Tibial nerve (tissue), 4 donors: ENCODE measurements at regions not wholly inside any gene's neighbourhood (a gene's known extent, or its start where the extent isn't known, plus 50 kb on each side); places are given as distances from the start of the nearest gene placed in this dataset.

ENCODE experiments used
- DNase-seq, 2 donors: peaks; one replicate each; pipeline ENCODE4 v3.0.0-alpha.2; 2019; ENCODE audit warnings: low spot score in 2 of 2
- H3K27ac ChIP-seq, 4 donors: fragments of 200-600 bp; sonication (generic) in 3 of 4; one replicate each; pipeline ENCODE4 v1.5.1; 2017 to 2019; ENCODE audit warnings: mild to moderate bottlenecking in 1 of 4
- H3K27me3 ChIP-seq, 2 donors: fragments of 200-600 bp; sonication (generic) in 1 of 2; one replicate each; pipeline versions ENCODE4 v1.5.1 to v1.6.0; 2017 to 2019
- H3K36me3 ChIP-seq, 3 donors: fragments of 200-600 bp; sonication (generic); one replicate each; pipeline ENCODE4 v1.5.1; 2018 to 2019
- H3K4me1 ChIP-seq, 4 donors: fragments of 200-600 bp; sonication (generic) in 3 of 4; one replicate each; pipeline ENCODE4 v1.5.1; 2017 to 2019
- H3K4me3 ChIP-seq, 4 donors: fragments of 200-600 bp; sonication (generic) in 3 of 4; one replicate each; pipeline ENCODE4 v1.5.1; 2017 to 2019; ENCODE audit warnings: mild to moderate bottlenecking in 1 of 4, moderate library complexity in 1 of 4
- H3K9me3 ChIP-seq, 4 donors: fragments of 200-600 bp; sonication (generic) in 3 of 4; one replicate each; pipeline ENCODE4 v1.5.1; 2017 to 2019
- CTCF ChIP-seq, 5 experiments: fragments of 200-600 bp in 3 of 5; fragments of 450-650 bp in 2 of 5; sonication (generic) in 3 of 5; IDR thresholded peaks; one replicate each; pipeline ENCODE4 v1.5.1; 2016 to 2019; ENCODE audit warnings: antibody characterized with exemption in 5 of 5, mild to moderate bottlenecking in 3 of 5, moderate library complexity in 2 of 5
- EP300 ChIP-seq, 2 donors: sonication (generic); formaldehyde crosslinking; IDR thresholded peaks; one replicate each; pipeline ENCODE4 v1.6.1; 2017; ENCODE audit warnings: antibody characterized with exemption in 2 of 2, mild to moderate bottlenecking in 1 of 2
- POLR2A ChIP-seq, 2 donors: fragments of 450-650 bp; IDR thresholded peaks; one replicate each; pipeline ENCODE4 v1.6.1; 2017; ENCODE audit warnings: antibody characterized with exemption in 2 of 2, mild to moderate bottlenecking in 2 of 2, moderate library complexity in 2 of 2
- WGBS, 2 donors: methylation state at CpG; one replicate each; pipeline ENCODE4 v1.1.5; 2018; 5-methylcytosine and 5-hydroxymethylcytosine counted together

- Histone ChIP-seq H3K27ac (no peak overlapping the region), H3K4me3 (no peak overlapping the region), H3K4me1 (peaks cover 0 to 4% (median 0%) of the 10 kb centered on the region in 4 donors), H3K36me3 (no peaks in the 10 kb centered on the region), H3K27me3 (no peaks in the 10 kb centered on the region), H3K9me3 (no peaks in the 10 kb centered on the region)
- no peak for DNase-seq
- TF ChIP-seq CTCF (IDR thresholded peaks at IDR 0.05) (no peak), EP300 (IDR thresholded peaks at IDR 0.05) (no peak), POLR2A (IDR thresholded peaks at IDR 0.05) (no peak)
- WGBS, 2 donors, result 77 to 79% methylated on average over 2 of the region's 2 CpGs
These were observed 102.0 kb upstream of the FUT8 start for GRCh38 chr14:65310568-65310967.

- WGBS, 2 donors, result 73 to 76% methylated on average over 6 of the region's 6 CpGs
- Histone ChIP-seq H3K27me3 (no peaks in the 10 kb centered on the region), H3K4me1 (peaks cover 0 to 4% (median 0%) of the 10 kb centered on the region in 4 donors), H3K4me3 (no peak overlapping the region), H3K9me3 (no peaks in the 10 kb centered on the region), H3K36me3 (no peaks in the 10 kb centered on the region), H3K27ac (no peak overlapping the region)
- DNase-seq, result no peak
- TF ChIP-seq CTCF (IDR thresholded peaks at IDR 0.05) (no peak), POLR2A (IDR thresholded peaks at IDR 0.05) (no peak), EP300 (IDR thresholded peaks at IDR 0.05) (no peak)
These were observed 99.7 kb upstream of the FUT8 start for GRCh38 chr14:65312859-65313258.

- Histone ChIP-seq H3K4me3 (no peak overlapping the region), H3K27me3 (no peaks in the 10 kb centered on the region), H3K9me3 (no peaks in the 10 kb centered on the region), H3K4me1 (peaks cover 0 to 10% (median 3%) of the 10 kb centered on the region in 4 donors), H3K27ac (no peak overlapping the region), H3K36me3 (no peaks in the 10 kb centered on the region)
- 90 to 92% methylated on average over 7 of the region's 7 CpGs for WGBS, 2 donors
- no peak for TF ChIP-seq EP300 (IDR thresholded peaks at IDR 0.05)
- TF ChIP-seq POLR2A (IDR thresholded peaks at IDR 0.05), result no peak
- no peak for TF ChIP-seq CTCF (IDR thresholded peaks at IDR 0.05)
- DNase-seq, result no peak
These were observed 93.7 kb upstream of the FUT8 start for GRCh38 chr14:65318636-65319506.

- DNase-seq, result no peak
- peaks cover 0 to 10% (median 3%) of the 10 kb centered on the region in 4 donors for H3K4me1 ChIP-seq
- TF ChIP-seq EP300 (IDR thresholded peaks at IDR 0.05) (no peak), POLR2A (IDR thresholded peaks at IDR 0.05) (no peak), CTCF (IDR thresholded peaks at IDR 0.05) (no peak)
- no peaks in the 10 kb centered on the region for H3K9me3 ChIP-seq
- no peak overlapping the region for H3K27ac ChIP-seq
- no peaks in the 10 kb centered on the region for H3K36me3 ChIP-seq
- 78 to 80% methylated on average over 2 of the region's 2 CpGs for WGBS, 2 donors
- H3K27me3 ChIP-seq, result no peaks in the 10 kb centered on the region
- H3K4me3 ChIP-seq, result no peak overlapping the region
These were observed 91.7 kb upstream of the FUT8 start for GRCh38 chr14:65320661-65321308.

- H3K4me1 ChIP-seq, result peaks cover 0 to 10% (median 3%) of the 10 kb centered on the region in 4 donors
- DNase-seq, result no peak
- no peaks in the 10 kb centered on the region for H3K9me3 ChIP-seq
- no peaks in the 10 kb centered on the region for H3K36me3 ChIP-seq
- no peak overlapping the region for H3K4me3 ChIP-seq
- H3K27ac ChIP-seq, result no peak overlapping the region
- TF ChIP-seq EP300 (IDR thresholded peaks at IDR 0.05), result no peak
- TF ChIP-seq POLR2A (IDR thresholded peaks at IDR 0.05), result no peak
- no peak for TF ChIP-seq CTCF (IDR thresholded peaks at IDR 0.05)
- whole genome bisulfite sequencing, 2 donors, result 73 to 78% methylated on average over 3 of the region's 3 CpGs
- H3K27me3 ChIP-seq, result no peaks in the 10 kb centered on the region
These were observed 91.1 kb upstream of the FUT8 start for GRCh38 chr14:65321370-65321875.
